Neural cell (in vitro differentiated cells): ENCODE measurements at regions not wholly inside any gene's neighbourhood (a gene's known extent, or its start where the extent isn't known, plus 50 kb on each side); places are given as distances from the start of the nearest gene placed in this dataset.
"Not testable (repeated sequence)": the region's sequence is repeated elsewhere in the genome, so short reads cannot be mapped to it uniquely, and the experiment has no call there.

ENCODE experiments used
- CTCF ChIP-seq: fragments of 450-650 bp; IDR thresholded peaks from 2 replicates; pipeline ENCODE4 v1.5.1; 2014; ENCODE audit warnings: antibody characterized with exemption, mild to moderate bottlenecking, moderate library complexity; ENCODE audit not compliant: poor library complexity, severe bottlenecking
- EP300 ChIP-seq: fragments of 450-650 bp; conservative IDR thresholded peaks from 2 replicates; pipeline ENCODE4 v1.6.1; 2014; ENCODE audit warnings: antibody characterized with exemption, mild to moderate bottlenecking, moderate library complexity; ENCODE audit not compliant: poor library complexity, severe bottlenecking
- EZH2 ChIP-seq: fragments of 200-600, 300-800 bp; shearing (Covaris generic), sonication (generic); IDR thresholded peaks from 2 replicates; pipeline ENCODE4 v1.6.1; 2014; ENCODE audit warnings: antibody characterized with exemption, low read length, borderline replicate concordance, mild to moderate bottlenecking; ENCODE audit not compliant: insufficient read depth, poor library complexity, severe bottlenecking
- POLR2AphosphoS5 ChIP-seq: IDR thresholded peaks from 2 replicates; pipeline ENCODE4 v1.6.1; 2012
- RAD21 ChIP-seq: fragments of 450-650 bp; conservative IDR thresholded peaks from 2 replicates; pipeline ENCODE4 v1.6.1; 2014; ENCODE audit warnings: antibody characterized with exemption, mild to moderate bottlenecking, moderate library complexity
- REST ChIP-seq: IDR thresholded peaks from 2 replicates; pipeline ENCODE4 v1.6.1; 2012; ENCODE audit warnings: borderline replicate concordance

DNA sequence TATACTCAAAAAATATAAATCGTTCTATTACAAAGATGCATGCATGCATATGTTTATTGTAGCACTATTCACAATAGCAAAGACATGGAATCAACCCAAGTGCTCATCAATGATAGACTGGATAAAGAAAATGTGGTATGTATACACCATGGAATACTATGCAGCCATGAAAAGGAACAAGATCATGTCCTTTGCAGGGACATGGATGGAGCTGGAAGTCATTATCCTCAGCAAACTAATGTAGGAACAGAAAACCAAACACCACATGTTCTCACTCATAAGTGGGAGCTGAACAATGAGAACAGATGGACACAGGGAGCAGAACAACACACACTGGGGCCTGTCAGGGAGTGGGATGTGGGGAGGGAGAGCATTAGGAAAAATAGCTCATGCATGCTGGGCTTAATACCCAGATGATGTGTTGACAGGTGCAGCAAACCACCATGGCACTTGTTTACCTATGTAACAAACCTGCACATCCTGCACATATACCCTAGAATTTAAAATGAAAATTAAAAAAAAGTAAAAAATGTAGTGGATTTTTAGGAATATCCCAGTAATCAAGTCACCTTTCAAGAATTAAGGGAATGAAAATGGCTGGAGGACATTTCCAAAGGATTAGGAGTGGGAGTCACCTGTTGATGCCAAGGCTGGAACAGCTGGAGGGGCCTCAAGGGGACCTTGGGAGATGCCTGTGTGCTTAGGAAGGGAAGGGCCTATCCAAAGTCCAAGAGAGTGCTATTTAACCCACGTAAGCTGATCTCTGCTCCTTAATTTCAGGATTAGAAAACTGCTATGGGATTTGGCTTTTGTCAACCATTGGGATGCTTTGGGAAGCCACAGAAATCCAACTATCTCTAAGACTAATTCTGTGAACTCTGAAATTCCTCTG is 156.9 kb upstream of the FAM20A start:
- not testable (repeated sequence) for TF ChIP-seq CTCF, REST, EP300, POLR2AphosphoS5, EZH2, RAD21
